ENCODE measurements at regions not wholly inside any gene's neighbourhood (a gene's known extent, or its start where the extent isn't known, plus 50 kb on each side); places are given as distances from the start of the nearest gene placed in this dataset.

GRCh38 chr2:158025255-158025996 is 76.2 kb upstream of the UPP2 start:
- intact Hi-C loops (cut with micrococcal nuclease) = loop anchor here in 1 of 2 donors (2.0 kb wide), 1 partner anchor 1093 kb away; no protein-coding TSS in a partner anchor
- ChIA-PET POLR2A (no interaction called here), CTCF (interaction anchor here (1.1 to 4.2 kb wide), 5 partner anchors 13 to 723 kb away, joined by 3 to 48 read pairs (median 5); no protein-coding TSS in a partner anchor)
- ATAC-seq (no peak), DNase-seq (no peak)
- no peaks in the 10 kb centered on the region for H3K4me1 ChIP-seq (ENCODE audit: control insufficient read depth in 2 of 2, insufficient read depth in 2 of 2, low read length in 2 of 2)
- H3K36me3 ChIP-seq (ENCODE audit: control insufficient read depth in 2 of 3, insufficient read depth in 3 of 3, low read length in 3 of 3) = no peaks in the 10 kb centered on the region
- Mint-ChIP-seq H3K27me3 (peaks cover 0 to 13% (median 0%) of the 10 kb centered on the region in 5 donors), H3K9me3 (no peaks in the 10 kb centered on the region), H3K36me3 (no peaks in the 10 kb centered on the region), H3K27ac (no peak overlapping the region), H3K4me1 (peaks cover 4 to 15% (median 9%) of the 10 kb centered on the region in 7 donors), H3K4me3 (no peak overlapping the region)
- no peak overlapping the region for H3K27ac ChIP-seq (ENCODE audit: low read depth, low read length)
- H3K27me3 ChIP-seq (ENCODE audit: control insufficient read depth in 2 of 2, insufficient read depth in 2 of 2, low read length in 2 of 2) = no peaks in the 10 kb centered on the region
- H3K9me3 ChIP-seq (ENCODE audit: control insufficient read depth in 2 of 3, low read length in 3 of 3) = no peaks in the 10 kb centered on the region
- H3K4me3 ChIP-seq (ENCODE audit: low read length) = no peak overlapping the region

DNA sequence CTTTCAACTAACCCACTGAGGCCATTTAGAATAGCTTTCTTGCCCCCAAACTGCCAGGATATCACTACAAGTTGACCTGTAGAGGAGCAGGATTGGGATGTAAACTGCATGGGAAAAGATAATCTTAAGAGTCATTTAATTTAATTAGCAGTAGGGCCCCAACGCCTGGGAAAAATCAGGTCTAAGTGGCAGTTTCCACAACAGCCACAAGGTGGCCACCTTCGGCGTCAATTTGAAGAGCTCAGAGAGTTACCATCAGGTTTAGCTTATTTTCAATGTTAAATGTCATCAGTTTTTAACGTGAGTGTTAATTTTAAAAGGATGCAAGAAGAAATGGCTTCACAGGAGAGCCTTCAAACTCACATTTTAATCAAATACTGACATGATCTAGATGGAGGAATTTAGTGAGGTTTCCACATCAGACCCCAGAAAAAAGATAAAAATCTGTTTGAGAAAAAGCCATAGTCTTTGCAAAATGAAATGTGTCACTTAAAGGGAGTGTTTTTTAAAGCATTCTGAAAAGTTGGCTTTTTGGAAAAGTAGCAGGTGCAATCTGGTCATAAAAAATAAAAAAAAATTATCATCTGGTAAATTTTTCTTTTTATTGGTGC is 77.3 kb upstream of the UPP2 start:
- ChIA-PET POLR2A (interaction anchor here (0.6 kb wide), 1 partner anchor 53 kb away, joined by 4 read pairs; no protein-coding TSS in a partner anchor), CTCF (interaction anchor here (0.9 to 4.2 kb wide), 14 partner anchors 9 to 1688 kb away, joined by 3 to 48 read pairs (median 4); no protein-coding TSS in a partner anchor)
- Histone ChIP-seq H3K4me1 (ENCODE audit: control insufficient read depth in 2 of 2, insufficient read depth in 2 of 2, low read length in 2 of 2) (no peaks in the 10 kb centered on the region), H3K27me3 (ENCODE audit: control insufficient read depth in 2 of 2, insufficient read depth in 2 of 2, low read length in 2 of 2) (no peaks in the 10 kb centered on the region), H3K4me3 (ENCODE audit: low read length) (no peak overlapping the region), H3K9me3 (ENCODE audit: control insufficient read depth in 2 of 3, low read length in 3 of 3) (no peaks in the 10 kb centered on the region), H3K36me3 (ENCODE audit: control insufficient read depth in 2 of 3, insufficient read depth in 3 of 3, low read length in 3 of 3) (no peaks in the 10 kb centered on the region), H3K27ac (ENCODE audit: low read depth, low read length) (no peak overlapping the region)
- ATAC-seq = peak; percentile 70
- Mint-ChIP-seq H3K27ac (no peak overlapping the region), H3K36me3 (no peaks in the 10 kb centered on the region), H3K9me3 (no peaks in the 10 kb centered on the region), H3K4me1 (peaks cover 4 to 15% (median 9%) of the 10 kb centered on the region in 7 donors), H3K27me3 (peaks cover 0 to 10% (median 0%) of the 10 kb centered on the region in 5 donors), H3K4me3 (no peak overlapping the region)
- DNase-seq = peak in 8 of 9 donors; percentile 14 to 60 (median 41)
- intact Hi-C loops (cut with micrococcal nuclease) = loop anchor here (1.0 to 5.0 kb wide), 5 partner anchors 14 to 1094 kb away; partner anchors contain the start of genes CCDC148 (in 1 of the 2) and PKP4 (in 1 of the 2)

- no peaks in the 10 kb centered on the region for H3K27me3 ChIP-seq (ENCODE audit: control insufficient read depth in 2 of 2, insufficient read depth in 2 of 2, low read length in 2 of 2)
- POLR2A ChIA-PET = interaction anchor here (0.6 kb wide), 1 partner anchor 41 kb away, joined by 4 read pairs; no protein-coding TSS in a partner anchor
- Mint-ChIP-seq H3K27me3 (peaks cover 0 to 4% (median 0%) of the 10 kb centered on the region in 5 donors), H3K4me3 (no peak overlapping the region), H3K36me3 (no peaks in the 10 kb centered on the region), H3K4me1 (peaks cover 4 to 15% (median 9%) of the 10 kb centered on the region in 7 donors), H3K9me3 (no peaks in the 10 kb centered on the region), H3K27ac (peak overlapping the region in 1 of 9 donors; percentile 5)
- intact Hi-C loops (cut with micrococcal nuclease) = loop anchor here in 1 of 2 donors (5.0 kb wide), 1 partner anchor 434 kb away; the partner anchor contains the start of genes CCDC148 and PKP4
- H3K4me3 ChIP-seq (ENCODE audit: low read length) = no peak overlapping the region
- no peaks in the 10 kb centered on the region for H3K9me3 ChIP-seq (ENCODE audit: control insufficient read depth in 2 of 3, low read length in 3 of 3)
- H3K36me3 ChIP-seq (ENCODE audit: control insufficient read depth in 2 of 3, insufficient read depth in 3 of 3, low read length in 3 of 3) = no peaks in the 10 kb centered on the region
- CTCF ChIA-PET = interaction anchor here (0.7 to 4.2 kb wide), 13 partner anchors 9 to 1096 kb away, joined by 3 to 48 read pairs (median 5); no protein-coding TSS in a partner anchor
- ATAC-seq (peak; percentile 29), DNase-seq (peak in 4 of 9 donors; percentile 3 to 19 (median 12))
- no peak overlapping the region for H3K27ac ChIP-seq (ENCODE audit: low read depth, low read length)
- no peaks in the 10 kb centered on the region for H3K4me1 ChIP-seq (ENCODE audit: control insufficient read depth in 2 of 2, insufficient read depth in 2 of 2, low read length in 2 of 2)
Observed at GRCh38 chr2:158022888-158023287, 78.8 kb upstream of the UPP2 start.

- H3K4me3 Mint-ChIP-seq = no peak overlapping the region
- ChIA-PET CTCF (interaction anchor here (0.6 to 3.8 kb wide), 4 partner anchors 123 to 1189 kb away, joined by 3 to 27 read pairs (median 4); no protein-coding TSS in a partner anchor), POLR2A (no interaction called here)
- Histone ChIP-seq H3K4me1 (ENCODE audit: control insufficient read depth in 2 of 2, insufficient read depth in 2 of 2, low read length in 2 of 2) (no peaks in the 10 kb centered on the region), H3K36me3 (ENCODE audit: control insufficient read depth in 2 of 3, insufficient read depth in 3 of 3, low read length in 3 of 3) (no peaks in the 10 kb centered on the region), H3K9me3 (ENCODE audit: control insufficient read depth in 2 of 3, low read length in 3 of 3) (no peaks in the 10 kb centered on the region), H3K27me3 (ENCODE audit: control insufficient read depth in 2 of 2, insufficient read depth in 2 of 2, low read length in 2 of 2) (no peaks in the 10 kb centered on the region), H3K27ac (ENCODE audit: low read depth, low read length) (no peak overlapping the region), H3K4me3 (ENCODE audit: low read length) (no peak overlapping the region)
- peaks cover 0 to 4% (median 0%) of the 10 kb centered on the region in 5 donors for H3K27me3 Mint-ChIP-seq
- H3K4me1 Mint-ChIP-seq = peaks cover 4 to 15% (median 9%) of the 10 kb centered on the region in 7 donors
- H3K27ac Mint-ChIP-seq = no peak overlapping the region
- no peaks in the 10 kb centered on the region for H3K9me3 Mint-ChIP-seq
- H3K36me3 Mint-ChIP-seq = no peaks in the 10 kb centered on the region
- intact Hi-C loops (cut with micrococcal nuclease) = loop anchor here in 1 of 2 donors (5.0 kb wide), 1 partner anchor 436 kb away; the partner anchor contains the start of genes CCDC148 and PKP4
- ATAC-seq (no peak), DNase-seq (no peak)
Observed at GRCh38 chr2:158021226-158021625, 80.5 kb upstream of the UPP2 start.

DNA sequence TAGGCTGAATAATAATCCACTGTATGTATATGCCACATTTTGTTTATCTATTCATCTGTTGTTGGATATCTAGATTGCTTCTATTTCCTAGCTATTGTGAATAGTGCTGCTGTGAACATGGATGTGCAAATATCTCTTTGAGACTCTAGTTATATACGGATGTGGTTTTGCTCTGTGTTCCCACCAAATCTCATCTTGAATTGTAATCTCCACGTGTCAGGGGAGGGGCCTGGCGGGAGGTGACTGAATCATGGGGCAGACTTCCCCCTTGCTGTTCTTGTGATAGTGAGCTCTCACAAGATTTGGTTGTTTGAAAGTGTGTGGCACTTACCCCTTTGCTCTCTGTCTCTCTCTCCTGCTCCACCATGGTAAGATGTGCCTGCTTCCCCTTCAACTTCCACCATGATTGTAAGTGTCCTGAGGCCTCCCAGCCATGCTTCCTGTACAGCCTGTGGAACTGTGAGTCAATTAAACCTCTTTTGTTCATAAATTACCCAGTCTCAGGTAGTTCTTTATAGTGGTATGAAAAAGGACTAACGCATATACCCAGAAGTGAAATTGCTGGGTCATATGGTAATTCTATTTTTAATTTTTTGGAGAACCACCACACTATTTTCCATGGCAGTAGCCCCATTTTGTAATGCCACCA is 86.1 kb upstream of the UPP2 start:
- no peak overlapping the region for H3K4me3 ChIP-seq (ENCODE audit: low read length)
- peaks cover 0 to 3% (median 0%) of the 10 kb centered on the region in 11 donors for H3K9me3 Mint-ChIP-seq
- H3K27me3 ChIP-seq (ENCODE audit: control insufficient read depth in 2 of 2, insufficient read depth in 2 of 2, low read length in 2 of 2) = no peaks in the 10 kb centered on the region
- peaks cover 0 to under 1% (median 0%) of the 10 kb centered on the region in 5 donors for H3K27me3 Mint-ChIP-seq
- H3K36me3 ChIP-seq (ENCODE audit: control insufficient read depth in 2 of 3, insufficient read depth in 3 of 3, low read length in 3 of 3) = no peaks in the 10 kb centered on the region
- DNase-seq (peak in 5 of 9 donors; percentile 13 to 38 (median 31)), ATAC-seq (peak; percentile 54)
- H3K9me3 ChIP-seq (ENCODE audit: control insufficient read depth in 2 of 3, low read length in 3 of 3) = no peaks in the 10 kb centered on the region
- H3K36me3 Mint-ChIP-seq = no peaks in the 10 kb centered on the region
- peak overlapping the region in 1 of 10 donors; percentile 10 for H3K4me3 Mint-ChIP-seq
- H3K27ac Mint-ChIP-seq = peak overlapping the region in 3 of 9 donors; percentile 25 to 61 (median 52)
- no peak overlapping the region for H3K27ac ChIP-seq (ENCODE audit: low read depth, low read length)
- ChIA-PET POLR2A (no interaction called here), CTCF (no interaction called here)
- intact Hi-C loops (cut with micrococcal nuclease) = loop anchor here (10.0 kb wide), 1 partner anchor 421 kb away; no protein-coding TSS in a partner anchor
- peaks cover 5 to 29% (median 9%) of the 10 kb centered on the region in 7 donors for H3K4me1 Mint-ChIP-seq
- peaks cover 0 to 4% of the 10 kb centered on the region in 2 donors for H3K4me1 ChIP-seq (ENCODE audit: control insufficient read depth in 2 of 2, insufficient read depth in 2 of 2, low read length in 2 of 2)

GRCh38 chr2:158013891-158014290 is 87.8 kb upstream of the UPP2 start:
- intact Hi-C loops (cut with micrococcal nuclease) = loop anchor here (5.0 to 10.0 kb wide), 2 partner anchors 419 to 443 kb away; partner anchors contain the start of genes CCDC148 (in 1 of the 2) and PKP4 (in 1 of the 2)
- H3K4me1 ChIP-seq (ENCODE audit: control insufficient read depth in 2 of 2, insufficient read depth in 2 of 2, low read length in 2 of 2) = peaks cover 0 to 4% of the 10 kb centered on the region in 2 donors
- Mint-ChIP-seq H3K4me3 (no peak overlapping the region), H3K36me3 (no peaks in the 10 kb centered on the region), H3K27ac (no peak overlapping the region), H3K9me3 (peaks cover 0 to 3% (median 0%) of the 10 kb centered on the region in 11 donors), H3K27me3 (peaks cover 0 to 9% (median 0%) of the 10 kb centered on the region in 5 donors), H3K4me1 (peaks cover 9 to 35% (median 13%) of the 10 kb centered on the region in 7 donors)
- no peaks in the 10 kb centered on the region for H3K27me3 ChIP-seq (ENCODE audit: control insufficient read depth in 2 of 2, insufficient read depth in 2 of 2, low read length in 2 of 2)
- no peak for DNase-seq
- ChIA-PET POLR2A (interaction anchor here (1.0 kb wide), 1 partner anchor 659 kb away, joined by 3 read pairs; no protein-coding TSS in a partner anchor), CTCF (interaction anchor here (0.8 to 1.1 kb wide), 3 partner anchors 712 to 740 kb away, joined by 3 to 8 read pairs (median 3); no protein-coding TSS in a partner anchor)
- no peak overlapping the region for H3K27ac ChIP-seq (ENCODE audit: low read depth, low read length)
- no peaks in the 10 kb centered on the region for H3K36me3 ChIP-seq (ENCODE audit: control insufficient read depth in 2 of 3, insufficient read depth in 3 of 3, low read length in 3 of 3)
- ATAC-seq = no peak
- H3K4me3 ChIP-seq (ENCODE audit: low read length) = no peak overlapping the region
- no peaks in the 10 kb centered on the region for H3K9me3 ChIP-seq (ENCODE audit: control insufficient read depth in 2 of 3, low read length in 3 of 3)

All from naive thymus-derived CD4-positive, alpha-beta T cell (primary cell).